A549 (cell line): ENCODE measurements at regions not wholly inside any gene's neighbourhood (a gene's known extent, or its start where the extent isn't known, plus 50 kb on each side); places are given as distances from the start of the nearest gene placed in this dataset.

ENCODE experiments used
- ATAC-seq, 2 experiments: fragments of 200-7000 bp in 1 of 2; fragments of >200 bp in 1 of 2; cut with Nextera tagmentation in 1 of 2; cut with Tn5 transposase in 1 of 2; 3 replicates each; pipeline versions ENCODE4 v1.8.0 to v1.9.1; 2018 to 2020; ENCODE audit warnings: mild to moderate bottlenecking in 1 of 2, moderate library complexity in 1 of 2
- CTCF ChIA-PET: fragments of 300-600 bp; sonication (Branson Sonifier 250); formaldehyde crosslinking; extraction: SDS; loops from one replicate; lab custom pipeline; 2021; ENCODE audit warnings: antibody characterized with exemption, inconsistent platforms; lab: Yijun Ruan, JAX
- POLR2A ChIA-PET: fragments of 350-600 bp; formaldehyde crosslinking; extraction: SDS; loops from one replicate; lab custom pipeline; 2021; ENCODE audit warnings: antibody characterized with exemption, inconsistent platforms; lab: Yijun Ruan, JAX
- DNase-seq, 2 experiments: peaks; one replicate each; pipeline versions ENCODE4 v3.0.0 to v3.0.0-alpha.2; 2011 to 2016; ENCODE audit warnings: low read depth in 1 of 2, low spot score in 1 of 2
- FAIRE-seq: peaks from 2 replicates; lab custom pipeline; 2011; peaks lifted over from hg19 to GRCh38; lab: Jason Lieb, UNC
- H3K27ac ChIP-seq, 2 experiments: fragments of >200 bp; sonication (Bioruptor Twin); formaldehyde crosslinking; 3 replicates each; pipeline ENCODE4 v1.5.1; 2016 to 2017
- H3K4me1 ChIP-seq: fragments of >200 bp; sonication (Bioruptor Twin); formaldehyde crosslinking; 3 replicates; pipeline ENCODE4 v1.6.1; 2016
- H3K4me2 ChIP-seq: fragments of >200 bp; sonication (Bioruptor Twin); formaldehyde crosslinking; 3 replicates; pipeline ENCODE4 v1.6.1; 2016
- H3K4me3 ChIP-seq: fragments of >200 bp; sonication (Bioruptor Twin); formaldehyde crosslinking; 3 replicates; pipeline ENCODE4 v1.5.1; 2016
- H3K9me3 ChIP-seq: fragments of >200 bp; sonication (Bioruptor Twin); formaldehyde crosslinking; 3 replicates; pipeline ENCODE4 v1.6.1; 2016
- CHD2 ChIP-seq: fragments of 150-350 bp; IDR thresholded peaks from 2 replicates; pipeline ENCODE4 v1.6.1; 2014; ENCODE audit warnings: low read length; ENCODE audit not compliant: partially characterized antibody
- CHD4 ChIP-seq: fragments of 200-600 bp; sonication (generic); IDR thresholded peaks from 2 replicates; pipeline ENCODE4 v1.6.1; 2016; ENCODE audit warnings: antibody characterized with exemption, mild to moderate bottlenecking, borderline replicate concordance
- EHF ChIP-seq: fragments of 250-450 bp; sonication (Bioruptor Pico); IDR thresholded peaks from 2 replicates; pipeline ENCODE4 v1.5.0; 2020; ENCODE audit warnings: mild to moderate bottlenecking
- EHMT2 ChIP-seq: fragments of 200-600 bp; sonication (generic); IDR thresholded peaks from 2 replicates; pipeline ENCODE4 v1.6.1; 2016; ENCODE audit warnings: antibody characterized with exemption, low read depth, mild to moderate bottlenecking, moderate library complexity
- ESRRA ChIP-seq: fragments of 150-350 bp; IDR thresholded peaks from 2 replicates; pipeline ENCODE4 v1.6.1; 2014; ENCODE audit warnings: mild to moderate bottlenecking, low read length, borderline replicate concordance
- FOSB ChIP-seq: fragments of 250-450 bp; sonication (Bioruptor Pico); IDR thresholded peaks from 2 replicates; pipeline ENCODE4 v1.5.0; 2020; ENCODE audit warnings: mild to moderate bottlenecking, moderate library complexity
- FOSL2 ChIP-seq, 2 experiments: fragments of 450-650 bp in 1 of 2; fragments of >200 bp in 1 of 2; sonication (Bioruptor Twin) in 1 of 2; formaldehyde crosslinking; IDR thresholded peaks; 2 replicates each; pipeline versions ENCODE4 v1.5.0 to v1.6.1; 2016 to 2020; ENCODE audit warnings: mild to moderate bottlenecking in 1 of 2, moderate library complexity in 1 of 2
- FOXS1 ChIP-seq: fragments of 250-450 bp; sonication (Bioruptor Pico); IDR thresholded peaks from 2 replicates; pipeline ENCODE4 v1.5.0; 2020; ENCODE audit warnings: mild to moderate bottlenecking, moderate library complexity
- HDAC2 ChIP-seq: fragments of 200-600 bp; sonication (generic); IDR thresholded peaks from 2 replicates; pipeline ENCODE4 v1.6.1; 2016
- JUN ChIP-seq, 2 experiments: fragments of >200 bp; sonication (Bioruptor Twin); formaldehyde crosslinking; IDR thresholded peaks; 2 replicates in 1 of 2; 3 replicates in 1 of 2; pipeline ENCODE4 v1.6.1; 2016 to 2017
- NFE2L2 ChIP-seq: fragments of 150-350 bp; conservative IDR thresholded peaks from 2 replicates; pipeline ENCODE4 v1.6.1; 2014; ENCODE audit warnings: low read length
- RAD21 ChIP-seq, 2 experiments: fragments of >200 bp in 1 of 2; sonication (Bioruptor Twin) in 1 of 2; formaldehyde crosslinking in 1 of 2; IDR thresholded peaks in 1 of 2; conservative IDR thresholded peaks in 1 of 2; 2 replicates in 1 of 2; 3 replicates in 1 of 2; pipeline ENCODE4 v1.6.1; 2012 to 2018; ENCODE audit warnings: inconsistent platforms in 1 of 2
- RFX5 ChIP-seq: fragments of 450-650 bp; IDR thresholded peaks from 2 replicates; pipeline ENCODE4 v1.7.1; 2014; ENCODE audit warnings: antibody characterized with exemption, mild to moderate bottlenecking, moderate library complexity
- SMC3 ChIP-seq: fragments of >200 bp; sonication (Bioruptor Twin); formaldehyde crosslinking; IDR thresholded peaks from 3 replicates; pipeline ENCODE4 v1.6.1; 2018; ENCODE audit warnings: inconsistent platforms
- SREBF2 ChIP-seq: fragments of 450-650 bp; IDR thresholded peaks from 2 replicates; pipeline ENCODE4 v1.6.1; 2014; ENCODE audit warnings: mild to moderate bottlenecking, moderate library complexity
- TFCP2L1 ChIP-seq: fragments of 250-450 bp; sonication (Bioruptor Pico); IDR thresholded peaks from 2 replicates; pipeline ENCODE4 v1.5.0; 2021; ENCODE audit warnings: mild to moderate bottlenecking
- ZC3H11A ChIP-seq: fragments of 450-650 bp; IDR thresholded peaks from 2 replicates; pipeline ENCODE4 v1.6.1; 2014; ENCODE audit warnings: antibody characterized with exemption, mild to moderate bottlenecking
- ZNF302 ChIP-seq: fragments of 250-450 bp; sonication (Bioruptor Pico); IDR thresholded peaks from 2 replicates; pipeline ENCODE4 v1.9.0; 2021; ENCODE audit warnings: inconsistent platforms, mild to moderate bottlenecking, moderate library complexity
- ZSCAN20 ChIP-seq: fragments of 250-450 bp; sonication (Bioruptor Pico); IDR thresholded peaks from 2 replicates; pipeline ENCODE4 v1.8.0; 2022; ENCODE audit warnings: mild to moderate bottlenecking, moderate library complexity
- WGBS: methylation state at CpG from one replicate; pipeline ENCODE4 v1.1.6; 2017; ENCODE audit errors: missing lambda C conversion rate; 5-methylcytosine and 5-hydroxymethylcytosine counted together
- TF ChIP-seq, protein P1 (sequence below): IDR thresholded peaks from 2 replicates; pipeline ENCODE4 v1.6.1; 2012
- TF ChIP-seq, protein P2 (sequence below): fragments of >200 bp; sonication (Bioruptor Twin); formaldehyde crosslinking; IDR thresholded peaks from 2 replicates; pipeline ENCODE4 v1.6.1; 2016
- TF ChIP-seq, protein P3 (sequence below): fragments of 250-450 bp; sonication (Bioruptor Pico); IDR thresholded peaks from 2 replicates; pipeline ENCODE4 v1.5.0; 2021; ENCODE audit warnings: mild to moderate bottlenecking, moderate library complexity, borderline replicate concordance
- TF ChIP-seq, protein P4 (sequence below): fragments of 450-650 bp; IDR thresholded peaks from 2 replicates; pipeline ENCODE4 v1.6.1; 2014; ENCODE audit warnings: antibody characterized with exemption
- TF ChIP-seq, protein P5 (sequence below): IDR thresholded peaks from 2 replicates; pipeline ENCODE4 v1.6.1; 2012; ENCODE audit warnings: low read depth, borderline replicate concordance

DNA sequence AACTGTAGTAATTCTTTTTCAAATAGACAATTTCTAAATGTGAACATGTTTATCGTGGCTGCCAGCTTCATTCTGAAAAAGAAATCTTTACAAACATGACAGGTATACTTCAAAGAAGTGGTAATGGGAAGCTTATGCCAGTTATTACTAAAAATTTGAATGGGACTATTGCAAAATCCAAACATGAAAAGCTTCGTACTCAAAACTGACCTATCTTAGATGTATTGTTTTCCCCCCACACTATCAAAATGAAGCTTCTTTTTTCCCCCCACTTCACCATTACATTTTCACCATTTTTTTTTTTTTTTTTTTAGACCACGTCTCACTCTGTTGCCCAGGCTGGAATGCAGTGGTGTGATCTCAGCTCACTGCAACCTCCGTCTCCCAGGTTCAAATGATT is 50.4 kb upstream of the SERTAD2 start:
- TF ChIP-seq CHD2: no peak
- no peak for TF ChIP-seq FOSL2 (IDR thresholded peaks at IDR 0.05)
- no peak for TF ChIP-seq FOSL2 (CRISPR knock-in tag; IDR thresholded peaks at IDR 0.05)
- no peak for TF ChIP-seq NFE2L2
- no peak for TF ChIP-seq FOSB (CRISPR knock-in tag)
- TF ChIP-seq SMC3: no peak
- no peak for TF ChIP-seq SREBF2
- TF ChIP-seq CHD4: no peak
- no peak for TF ChIP-seq ZSCAN20 (CRISPR knock-in tag)
- TF ChIP-seq ZNF302 (CRISPR knock-in tag): no peak
- TF ChIP-seq, protein P1, sequence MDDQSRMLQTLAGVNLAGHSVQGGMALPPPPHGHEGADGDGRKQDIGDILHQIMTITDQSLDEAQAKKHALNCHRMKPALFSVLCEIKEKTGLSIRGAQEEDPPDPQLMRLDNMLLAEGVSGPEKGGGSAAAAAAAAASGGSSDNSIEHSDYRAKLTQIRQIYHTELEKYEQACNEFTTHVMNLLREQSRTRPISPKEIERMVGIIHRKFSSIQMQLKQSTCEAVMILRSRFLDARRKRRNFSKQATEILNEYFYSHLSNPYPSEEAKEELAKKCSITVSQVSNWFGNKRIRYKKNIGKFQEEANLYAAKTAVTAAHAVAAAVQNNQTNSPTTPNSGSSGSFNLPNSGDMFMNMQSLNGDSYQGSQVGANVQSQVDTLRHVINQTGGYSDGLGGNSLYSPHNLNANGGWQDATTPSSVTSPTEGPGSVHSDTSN: no peak
- no peak for TF ChIP-seq TFCP2L1 (CRISPR knock-in tag)
- TF ChIP-seq, protein P2, sequence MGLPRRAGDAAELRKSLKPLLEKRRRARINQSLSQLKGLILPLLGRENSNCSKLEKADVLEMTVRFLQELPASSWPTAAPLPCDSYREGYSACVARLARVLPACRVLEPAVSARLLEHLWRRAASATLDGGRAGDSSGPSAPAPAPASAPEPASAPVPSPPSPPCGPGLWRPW: no peak
- no peak for TF ChIP-seq RAD21 (conservative IDR thresholded peaks at IDR 0.05 in 1 of 2, IDR thresholded peaks at IDR 0.05 in 1 of 2)
- TF ChIP-seq, protein P3, sequence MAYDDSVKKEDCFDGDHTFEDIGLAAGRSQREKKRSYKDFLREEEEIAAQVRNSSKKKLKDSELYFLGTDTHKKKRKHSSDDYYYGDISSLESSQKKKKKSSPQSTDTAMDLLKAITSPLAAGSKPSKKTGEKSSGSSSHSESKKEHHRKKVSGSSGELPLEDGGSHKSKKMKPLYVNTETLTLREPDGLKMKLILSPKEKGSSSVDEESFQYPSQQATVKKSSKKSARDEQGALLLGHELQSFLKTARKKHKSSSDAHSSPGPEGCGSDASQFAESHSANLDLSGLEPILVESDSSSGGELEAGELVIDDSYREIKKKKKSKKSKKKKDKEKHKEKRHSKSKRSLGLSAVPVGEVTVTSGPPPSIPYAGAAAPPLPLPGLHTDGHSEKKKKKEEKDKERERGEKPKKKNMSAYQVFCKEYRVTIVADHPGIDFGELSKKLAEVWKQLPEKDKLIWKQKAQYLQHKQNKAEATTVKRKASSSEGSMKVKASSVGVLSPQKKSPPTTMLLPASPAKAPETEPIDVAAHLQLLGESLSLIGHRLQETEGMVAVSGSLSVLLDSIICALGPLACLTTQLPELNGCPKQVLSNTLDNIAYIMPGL: no peak
- TF ChIP-seq ZC3H11A: no peak
- POLR2A ChIA-PET: interaction anchor here (1.6 kb wide), 1 partner anchor 50 kb away, joined by 5 read pairs; the partner anchor contains the start of gene SERTAD2
- 79% methylated on average over 4 of the region's 4 CpGs for WGBS
- ATAC-seq (no peak), DNase-seq (no peak), FAIRE-seq (no peak)
- H3K9me3 ChIP-seq: no peaks in the 10 kb centered on the region
- H3K4me1 ChIP-seq: peaks cover 2% of the 10 kb centered on the region
- H3K27ac ChIP-seq: no peak overlapping the region
- CTCF ChIA-PET: interaction anchor here (0.6 to 1.8 kb wide), 8 partner anchors 10 to 654 kb away, joined by 3 to 5 read pairs (median 3); no protein-coding TSS in a partner anchor
- H3K4me2 ChIP-seq: no peak overlapping the region
- H3K4me3 ChIP-seq: no peak overlapping the region

DNA sequence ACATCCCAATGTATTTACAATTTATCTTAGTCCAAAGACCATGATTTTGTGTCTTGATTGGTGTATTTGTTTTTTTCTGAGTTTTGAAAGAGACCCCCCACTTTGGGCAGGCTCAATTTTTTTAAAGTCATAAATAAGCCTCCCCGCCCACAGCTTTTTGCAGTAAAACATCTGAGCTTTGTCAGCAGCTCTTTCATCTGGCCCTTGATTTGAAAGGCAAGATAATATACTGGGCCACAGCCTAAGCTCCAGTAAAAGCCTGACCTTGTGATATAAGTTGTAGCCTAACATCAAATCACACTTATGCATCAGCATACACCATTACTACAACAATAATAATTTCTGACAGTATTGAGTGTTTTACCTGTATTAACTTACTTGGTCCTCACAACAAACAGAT is 51.3 kb upstream of the SERTAD2 start:
- FAIRE-seq: no peak
- H3K4me2 ChIP-seq: no peak overlapping the region
- 81% methylated on average over 1 of the region's 1 CpG for WGBS
- POLR2A ChIA-PET: interaction anchor here (1.6 kb wide), 1 partner anchor 51 kb away, joined by 5 read pairs; the partner anchor contains the start of gene SERTAD2
- no peak overlapping the region for H3K27ac ChIP-seq
- no peak overlapping the region for H3K4me3 ChIP-seq
- CTCF ChIA-PET: interaction anchor here (0.8 to 1.8 kb wide), 6 partner anchors 9 to 655 kb away, joined by 3 to 5 read pairs (median 4); no protein-coding TSS in a partner anchor
- TF ChIP-seq RFX5 (no peak), FOSB (CRISPR knock-in tag) (no peak), HDAC2 (no peak), EHMT2 (no peak), ESRRA (no peak), EHF (no peak), FOXS1 (no peak), JUN (IDR thresholded peaks at IDR 0.05) (no peak)
- TF ChIP-seq, protein P4, sequence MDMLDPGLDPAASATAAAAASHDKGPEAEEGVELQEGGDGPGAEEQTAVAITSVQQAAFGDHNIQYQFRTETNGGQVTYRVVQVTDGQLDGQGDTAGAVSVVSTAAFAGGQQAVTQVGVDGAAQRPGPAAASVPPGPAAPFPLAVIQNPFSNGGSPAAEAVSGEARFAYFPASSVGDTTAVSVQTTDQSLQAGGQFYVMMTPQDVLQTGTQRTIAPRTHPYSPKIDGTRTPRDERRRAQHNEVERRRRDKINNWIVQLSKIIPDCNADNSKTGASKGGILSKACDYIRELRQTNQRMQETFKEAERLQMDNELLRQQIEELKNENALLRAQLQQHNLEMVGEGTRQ: no peak
- TF ChIP-seq, protein P5, sequence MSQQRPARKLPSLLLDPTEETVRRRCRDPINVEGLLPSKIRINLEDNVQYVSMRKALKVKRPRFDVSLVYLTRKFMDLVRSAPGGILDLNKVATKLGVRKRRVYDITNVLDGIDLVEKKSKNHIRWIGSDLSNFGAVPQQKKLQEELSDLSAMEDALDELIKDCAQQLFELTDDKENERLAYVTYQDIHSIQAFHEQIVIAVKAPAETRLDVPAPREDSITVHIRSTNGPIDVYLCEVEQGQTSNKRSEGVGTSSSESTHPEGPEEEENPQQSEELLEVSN: no peak
- TF ChIP-seq, protein P3: no peak
- TF ChIP-seq, protein P1: no peak
- no peak for DNase-seq
- H3K4me1 ChIP-seq: no peaks in the 10 kb centered on the region
- no peaks in the 10 kb centered on the region for H3K9me3 ChIP-seq
- no peak for ATAC-seq
